Kasumi-1 (cell line): ENCODE measurements at regions not wholly inside any gene's neighbourhood (a gene's known extent, or its start where the extent isn't known, plus 50 kb on each side); places are given as distances from the start of the nearest gene placed in this dataset.
"Not testable (repeated sequence)": the region's sequence is repeated elsewhere in the genome, so short reads cannot be mapped to it uniquely, and the experiment has no call there.

Experiments used
- DNase-seq, 2 experiments: peaks; one replicate each; lab custom pipeline; 2025; lab: John Stamatoyannopoulos, UW

DNA sequence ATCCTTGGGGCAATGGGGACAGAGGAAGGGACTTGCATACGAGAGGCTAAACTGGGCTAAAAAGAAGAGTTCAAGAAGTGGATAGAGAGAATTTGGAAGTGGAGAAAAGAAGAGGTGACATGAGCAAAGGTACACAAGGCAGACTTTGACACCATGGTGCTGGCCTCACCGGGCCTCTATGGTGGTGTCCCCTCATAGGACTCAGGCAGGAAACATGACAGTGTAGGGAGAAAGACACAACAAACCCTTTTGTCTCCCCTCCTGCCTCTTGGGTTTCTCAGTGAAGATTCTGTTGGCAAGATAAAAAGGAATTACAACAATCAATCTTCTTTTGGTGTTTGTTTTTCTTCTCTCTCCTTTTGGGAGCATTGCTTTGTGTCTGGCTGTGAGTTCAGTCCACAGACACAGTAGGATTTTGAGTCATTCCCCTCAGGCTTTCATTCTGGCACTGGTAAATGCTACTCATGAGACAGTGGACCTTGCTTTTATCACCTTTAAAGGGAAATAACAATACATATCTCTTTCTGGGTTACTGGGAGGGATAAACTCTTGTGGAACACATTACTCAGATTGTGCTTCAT is 827.7 kb downstream of the TNS3 start:
- no peak for DNase-seq

- DNase-seq, result no peak
Observed at GRCh38 chr7:46753662-46754061, 828.2 kb downstream of the TNS3 start.

GRCh38 chr7:46752881-46753366 is 829.0 kb downstream of the TNS3 start:
- no peak for DNase-seq

DNA sequence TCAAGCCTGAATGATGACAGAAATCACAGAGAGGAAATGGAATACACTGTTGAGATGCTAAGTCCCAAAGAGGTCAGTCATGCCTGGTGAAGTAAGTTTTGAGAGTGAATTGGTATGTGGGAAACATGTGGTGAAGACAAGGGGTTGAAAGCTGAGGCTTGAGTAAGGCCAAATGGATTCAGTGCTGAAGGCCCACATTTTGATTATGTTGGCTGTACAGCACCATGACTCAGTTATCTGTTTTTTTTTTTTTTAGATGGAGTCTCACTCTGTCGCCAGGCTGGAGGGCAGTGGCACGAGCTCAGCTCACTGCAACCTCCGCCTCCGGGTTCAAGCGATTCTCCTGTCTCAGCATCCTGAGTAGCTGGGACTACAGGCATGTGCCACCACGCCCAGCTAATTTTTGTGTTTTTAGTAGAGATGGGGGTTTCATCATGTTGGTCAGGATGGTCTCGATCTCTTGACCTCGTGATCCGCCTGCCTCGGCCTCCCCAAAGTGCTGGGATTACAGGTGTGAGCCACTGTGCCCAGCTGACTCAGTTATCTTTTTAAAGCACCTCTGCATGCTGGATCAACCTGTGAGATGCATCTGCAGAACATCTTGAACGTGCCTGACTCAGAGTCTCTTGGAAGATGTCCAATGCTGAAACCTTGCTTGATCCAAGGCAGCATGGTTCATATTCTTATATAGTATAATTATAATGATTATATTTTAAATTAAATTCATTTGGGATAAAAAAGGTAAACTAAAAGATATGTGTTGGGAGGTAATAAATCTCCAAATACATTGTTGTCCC is 829.8 kb downstream of the TNS3 start:
- not testable (repeated sequence) for DNase-seq

GRCh38 chr7:46751471-46751870 is 830.4 kb upstream of the IGFBP3 start:
- DNase-seq, result no peak

- DNase-seq, result no peak
Observed at GRCh38 chr7:46750321-46750865, 829.3 kb upstream of the IGFBP3 start.

DNA sequence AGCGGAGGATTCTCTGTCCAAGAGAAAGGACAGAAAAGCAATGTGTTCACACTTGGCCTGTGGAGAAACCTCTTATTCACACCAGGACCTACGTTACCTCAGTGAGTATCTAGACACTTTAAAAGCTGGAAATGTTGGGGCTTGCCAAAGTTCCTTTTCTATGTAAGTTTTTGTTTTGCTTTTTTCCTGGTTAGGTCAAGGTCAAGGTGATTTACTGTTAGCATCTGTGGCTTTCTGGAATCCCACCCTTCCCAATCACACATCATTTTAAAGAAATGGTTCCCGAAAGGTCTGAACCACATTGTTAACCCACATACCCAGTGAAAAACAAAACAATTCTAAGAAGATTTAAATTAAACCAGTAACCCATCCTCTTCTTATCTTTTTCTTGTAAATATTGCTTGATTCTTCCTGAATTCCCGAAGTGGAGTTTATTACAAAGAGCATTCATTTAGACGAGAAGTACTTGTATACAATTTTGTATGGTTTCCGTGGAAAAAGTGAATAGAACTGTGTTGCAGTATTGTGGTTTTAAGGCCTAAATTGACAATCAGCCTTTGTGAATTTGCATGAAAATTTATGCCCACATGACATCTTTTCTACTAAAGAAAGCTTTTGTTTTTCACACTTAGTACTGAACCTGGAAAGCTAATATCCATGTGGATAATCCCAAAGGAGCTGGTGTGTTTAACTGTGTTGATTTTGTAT is 827.0 kb upstream of the IGFBP3 start:
- DNase-seq, result no peak

DNA sequence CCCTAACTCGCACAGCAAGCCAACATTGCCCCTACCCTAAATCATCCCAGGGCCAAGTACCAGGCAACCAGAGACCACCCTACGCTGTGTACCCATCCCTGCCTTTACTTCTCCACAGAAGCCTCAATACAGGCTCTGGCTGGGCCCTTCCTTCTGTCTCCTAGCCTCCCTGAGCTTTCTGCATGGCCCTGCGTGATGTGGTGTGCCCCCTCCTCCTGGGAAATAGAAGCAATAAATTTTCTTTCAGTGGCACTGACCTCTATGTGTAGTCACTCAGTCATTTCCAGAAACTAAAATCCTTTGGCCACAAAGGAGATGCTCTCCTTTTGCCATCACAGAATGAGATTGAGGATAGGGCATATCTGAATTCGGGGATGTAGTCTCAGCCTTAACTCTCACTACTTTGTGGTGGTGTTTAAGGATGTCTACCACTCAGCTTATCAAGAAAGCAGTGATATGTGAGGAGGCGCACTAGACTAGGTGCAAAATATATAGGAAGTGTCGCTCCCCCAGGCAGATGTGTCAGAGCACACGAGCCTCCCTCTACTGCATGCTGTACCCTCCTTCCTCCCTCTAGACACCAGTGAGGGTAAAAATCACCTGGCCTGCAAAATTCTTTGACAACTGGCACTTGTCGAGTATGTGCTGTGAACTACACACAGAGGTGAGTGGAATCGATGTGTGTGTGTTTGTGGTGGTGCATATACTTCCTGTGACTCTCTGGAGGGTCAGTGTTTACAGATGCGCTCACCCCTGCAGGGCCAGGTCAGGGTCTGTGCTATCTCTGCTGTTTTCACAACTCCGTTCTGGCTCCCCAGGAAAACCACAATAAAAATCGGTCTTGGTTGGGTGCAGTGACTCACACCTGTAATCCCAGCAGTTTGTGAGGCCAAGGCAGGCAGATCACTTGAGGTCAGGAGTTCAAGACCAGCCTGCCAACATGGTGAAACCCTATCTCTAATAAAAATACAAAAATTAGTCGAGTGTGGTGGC is 825.9 kb upstream of the IGFBP3 start:
- DNase-seq, result no peak

- no peak for DNase-seq
Observed at GRCh38 chr7:46745707-46746090, 824.6 kb upstream of the IGFBP3 start.

DNA sequence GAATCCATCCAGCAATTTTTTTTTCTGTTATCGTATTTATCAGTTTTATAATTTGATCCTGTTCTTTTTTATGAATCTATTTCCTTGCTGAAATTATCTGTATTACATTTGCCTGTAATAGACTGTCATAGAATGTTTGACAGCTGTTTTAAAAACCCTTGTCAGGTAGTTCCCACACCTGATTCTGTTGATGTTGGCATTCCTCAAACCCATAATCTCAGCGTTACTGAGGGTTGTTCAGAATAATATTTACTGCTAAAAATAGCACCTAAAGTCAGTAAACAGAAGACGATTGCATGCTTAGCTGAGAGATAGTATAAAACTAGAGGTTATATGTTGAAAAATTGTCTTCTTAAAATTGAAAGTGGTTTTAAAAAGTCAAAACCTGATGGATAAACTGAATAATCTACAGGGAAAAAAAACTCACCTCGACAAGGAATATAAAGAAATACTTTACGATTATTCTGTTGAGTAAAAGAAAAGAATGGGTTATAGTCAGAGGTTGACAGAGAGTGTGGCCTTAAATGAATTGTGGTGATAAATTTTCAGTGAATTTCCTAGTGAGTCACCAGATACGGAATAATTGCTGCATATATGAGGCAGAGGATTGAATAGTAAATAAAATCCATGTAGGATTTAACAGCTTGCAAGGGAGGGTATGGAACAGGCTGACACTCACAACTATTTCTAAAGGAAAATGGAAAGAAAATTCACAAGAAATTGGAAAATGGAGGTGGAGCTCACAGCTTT is 824.1 kb upstream of the IGFBP3 start:
- no peak for DNase-seq

DNA sequence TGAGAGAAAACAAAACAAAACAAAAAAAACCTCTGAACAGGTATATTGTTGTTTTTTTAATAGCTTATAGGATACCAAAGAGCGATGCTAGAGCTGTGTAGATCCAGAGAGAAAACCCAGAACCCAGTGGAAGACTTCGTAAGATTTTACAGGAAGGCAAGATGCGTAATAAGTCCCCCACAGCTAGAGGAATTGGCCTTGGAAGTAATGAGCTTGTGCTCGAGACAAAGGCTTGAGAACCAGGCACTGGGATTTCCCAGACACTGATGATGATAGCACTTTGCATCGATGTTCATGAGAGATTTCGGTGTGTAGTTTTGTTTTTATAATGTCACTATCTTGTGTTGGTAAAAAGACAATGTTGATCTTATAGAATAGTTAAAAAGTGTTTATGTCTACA is 821.5 kb upstream of the IGFBP3 start:
- DNase-seq, result no peak

DNA sequence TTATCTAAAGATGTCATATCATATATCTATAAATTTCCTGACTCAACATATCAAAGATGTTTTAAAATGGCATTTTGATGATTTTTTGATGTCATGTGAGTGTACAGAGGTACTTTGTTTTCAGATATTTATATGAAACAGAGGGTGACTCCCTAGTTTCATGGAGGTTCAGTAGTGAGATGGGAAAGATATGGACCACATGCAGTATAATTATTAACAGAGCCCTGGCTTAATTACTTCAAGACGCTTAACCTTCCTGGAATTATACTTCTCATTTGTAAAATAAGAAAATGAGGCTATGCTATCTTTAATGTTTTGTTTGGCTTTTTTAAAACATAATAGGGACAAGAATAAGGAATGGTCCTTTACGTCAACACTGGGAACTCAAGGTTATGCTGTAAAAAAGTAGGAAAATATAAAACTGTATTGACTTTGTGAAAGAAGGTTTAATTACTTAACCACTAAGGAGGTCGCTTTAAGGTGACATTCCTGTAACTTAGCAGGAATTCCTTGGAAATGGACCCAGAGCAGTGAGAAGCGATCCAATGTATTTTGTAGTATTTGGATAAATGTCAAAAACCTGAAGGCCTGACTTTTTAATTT is 821.0 kb upstream of the IGFBP3 start:
- DNase-seq, result no peak

DNA sequence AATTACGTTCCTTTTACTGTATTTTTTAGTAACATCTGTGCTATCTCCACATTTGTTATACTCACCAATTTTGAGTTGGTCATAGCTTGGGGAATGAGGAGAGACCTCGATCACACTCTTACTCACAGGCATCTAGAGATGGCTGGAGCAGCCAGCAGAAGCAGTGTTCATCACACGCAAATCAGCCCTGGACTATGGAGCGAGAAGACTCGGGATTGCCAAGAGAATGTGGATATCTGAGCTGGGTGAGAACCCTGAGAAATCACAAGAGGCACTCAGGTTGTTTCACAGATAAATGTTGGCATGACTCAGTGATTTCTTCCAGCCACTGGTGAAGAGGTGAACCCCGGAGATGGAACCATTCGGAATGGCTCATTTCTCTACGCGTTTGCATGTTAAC is 820.1 kb upstream of the IGFBP3 start:
- no peak for DNase-seq

DNA sequence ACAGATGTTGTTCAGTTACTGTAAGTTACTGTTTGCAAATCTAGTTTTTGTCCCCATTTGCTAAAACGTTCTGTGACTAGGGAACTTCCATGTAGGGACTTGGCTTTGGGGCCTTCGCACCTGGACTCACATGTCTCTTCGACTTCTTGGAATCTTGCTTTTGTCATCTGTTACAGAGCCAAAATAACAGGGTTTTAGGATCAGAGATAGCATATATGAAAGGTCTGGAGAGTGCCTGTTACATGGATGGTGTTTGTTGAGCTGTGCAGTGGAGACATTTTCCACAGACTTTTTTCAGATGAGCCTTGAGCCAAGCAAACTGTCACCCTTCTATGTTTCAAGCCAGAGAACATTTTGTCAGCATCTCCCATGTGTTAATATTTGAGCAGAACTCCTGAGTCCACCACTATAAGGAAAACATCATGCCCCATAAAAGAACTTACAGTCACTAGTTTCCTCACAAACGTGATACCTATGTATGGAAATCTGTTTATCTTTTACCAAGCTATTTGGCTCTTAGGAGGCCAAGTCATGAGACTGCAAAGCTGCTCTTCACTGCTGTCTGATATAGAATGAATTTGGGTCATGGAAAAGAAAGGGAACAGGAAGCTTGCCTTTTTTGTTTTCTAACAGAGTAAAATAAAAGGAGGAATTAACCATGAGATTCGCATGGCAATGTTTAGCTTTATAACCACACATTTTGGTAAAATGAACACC is 818.6 kb upstream of the IGFBP3 start:
- DNase-seq, result no peak

GRCh38 chr7:46738796-46739195 is 817.7 kb upstream of the IGFBP3 start:
- no peak for DNase-seq

DNA sequence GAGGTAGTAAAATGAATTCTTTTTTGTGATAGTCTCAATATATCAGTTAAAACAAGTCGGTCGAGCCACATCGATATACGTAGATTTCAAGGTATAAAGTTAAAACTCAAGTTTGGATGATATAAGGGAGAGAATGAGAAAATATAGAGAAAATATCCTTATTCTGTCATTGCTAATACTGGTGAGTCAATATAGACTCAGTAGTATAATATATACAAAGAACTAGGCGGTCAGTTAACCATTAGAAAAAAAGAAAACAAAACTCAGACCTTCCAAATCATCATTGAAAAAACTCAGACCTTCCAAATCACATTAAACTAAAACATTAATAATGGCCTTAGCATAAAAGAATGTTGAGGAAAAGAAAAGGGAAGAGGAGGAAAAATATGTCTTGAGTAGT is 817.1 kb upstream of the IGFBP3 start:
- DNase-seq, result no peak

DNA sequence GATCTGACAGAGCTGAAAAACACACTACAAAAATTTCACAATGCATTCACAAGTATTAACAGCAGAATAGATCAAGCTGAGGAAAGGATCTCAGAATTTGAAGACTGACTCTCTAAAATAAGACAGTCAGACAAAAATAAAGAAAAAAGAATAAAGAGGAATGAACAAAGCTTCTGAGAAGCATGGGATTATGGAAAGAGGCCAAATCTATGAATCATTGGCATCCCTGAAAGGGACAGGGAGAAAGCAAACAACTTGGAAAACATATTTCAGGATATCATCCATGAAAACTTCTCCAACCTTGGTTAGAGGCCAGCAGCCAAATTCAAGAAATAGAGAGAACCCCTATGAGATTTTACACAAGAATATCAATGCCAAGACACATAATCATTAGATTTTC is 804.8 kb upstream of the IGFBP3 start:
- no peak for DNase-seq

GRCh38 chr7:46725136-46725535 is 804.1 kb upstream of the IGFBP3 start:
- DNase-seq, result no peak

DNA sequence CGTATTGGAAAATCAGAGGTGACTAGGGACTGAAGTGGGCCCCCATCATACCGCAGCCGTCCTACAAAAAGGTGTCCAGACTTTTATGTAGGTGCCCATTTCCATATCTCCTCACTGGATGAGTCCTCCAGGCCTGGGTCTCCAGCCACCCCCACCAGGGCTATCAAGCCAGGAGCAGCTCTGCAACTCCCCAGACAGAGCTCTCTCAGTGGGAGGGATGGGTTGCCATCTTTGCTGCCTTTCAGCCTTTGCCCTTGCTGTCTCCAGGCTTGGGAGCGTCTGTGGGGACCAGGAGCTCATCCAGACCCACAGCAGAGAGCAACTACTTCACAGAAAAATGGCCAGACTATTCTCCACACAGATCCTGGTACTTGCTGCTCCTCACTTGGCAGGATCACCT is 802.7 kb upstream of the IGFBP3 start:
- no peak for DNase-seq

- DNase-seq, result no peak
Observed at GRCh38 chr7:46723003-46723402, 801.9 kb upstream of the IGFBP3 start.
